Thyroid gland (tissue), 4 donors: ENCODE measurements at regions not wholly inside any gene's neighbourhood (a gene's known extent, or its start where the extent isn't known, plus 50 kb on each side); places are given as distances from the start of the nearest gene placed in this dataset.

Source experiments
- DNase-seq, 2 donors: peaks; one replicate each; pipeline ENCODE4 v3.0.0-alpha.2; 2019
- H3K27ac ChIP-seq, 3 donors: fragments of 200-600 bp; sonication (generic); 1 replicate in 2 of 3; 2 replicates in 1 of 3; pipeline ENCODE4 v1.5.1; 2016 to 2019; ENCODE audit warnings: mild to moderate bottlenecking in 1 of 3, moderate library complexity in 1 of 3
- H3K27me3 ChIP-seq: fragments of 200-600 bp; sonication (generic); one replicate; pipeline ENCODE4 v1.5.1; 2019
- H3K36me3 ChIP-seq, 2 donors: fragments of 200-600 bp; sonication (generic); one replicate each; pipeline ENCODE4 v1.5.1; 2016 to 2019
- H3K4me1 ChIP-seq, 2 donors: fragments of 200-600 bp; sonication (generic); one replicate each; pipeline ENCODE4 v1.5.1; 2017 to 2019
- H3K4me3 ChIP-seq, 3 donors: fragments of 200-600 bp; sonication (generic); replicated peaks in 1 of 3; 1 replicate in 2 of 3; 2 replicates in 1 of 3; pipeline ENCODE4 v1.5.1; 2016; ENCODE audit warnings: mild to moderate bottlenecking in 1 of 3
- H3K9me3 ChIP-seq: fragments of 200-600 bp; sonication (generic); one replicate; pipeline ENCODE4 v1.5.1; 2017
- POLR2A ChIP-seq, 2 donors: fragments of 450-650 bp; IDR thresholded peaks; one replicate each; pipeline ENCODE4 v1.6.1; 2017; ENCODE audit warnings: antibody characterized with exemption in 2 of 2, mild to moderate bottlenecking in 2 of 2, moderate library complexity in 1 of 2
- WGBS, 2 donors: methylation state at CpG; one replicate each; pipeline ENCODE4 v1.1.5; 2017; 5-methylcytosine and 5-hydroxymethylcytosine counted together
- intact Hi-C: fragments of 100-400 bp; cut with DNase I; formaldehyde crosslinking; loops from one replicate; pipeline ENCODE4 v1.15.1; 2023
- TF ChIP-seq, protein P1 (sequence below), 6 experiments: fragments of 200-600 bp in 3 of 6; fragments of 450-650 bp in 3 of 6; sonication (generic) in 3 of 6; IDR thresholded peaks; one replicate each; pipeline ENCODE4 v1.5.1; 2016 to 2019; ENCODE audit warnings: antibody characterized with exemption in 6 of 6, mild to moderate bottlenecking in 2 of 6, inconsistent platforms in 1 of 6, moderate library complexity in 1 of 6

DNA sequence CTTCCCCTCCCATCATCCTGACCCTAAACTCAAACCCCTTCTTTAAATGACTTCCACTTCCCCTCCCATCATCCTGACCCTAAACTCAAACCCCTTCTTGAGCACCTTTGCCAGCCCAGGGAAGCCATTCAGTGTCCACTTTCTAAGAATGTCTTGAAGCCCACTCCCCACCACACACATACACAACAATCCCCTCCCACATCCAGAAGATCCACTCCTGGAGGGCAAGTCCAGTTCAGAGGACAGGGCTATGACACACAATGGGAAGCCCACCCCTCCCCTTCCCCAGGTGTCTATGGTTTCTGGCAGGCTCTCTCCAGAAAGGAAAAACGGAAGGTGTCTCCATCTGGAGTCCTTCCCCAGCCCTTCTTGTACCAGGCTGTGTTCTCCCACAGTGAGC is 117.1 kb downstream of the KCNA5 start:
- no peak overlapping the region for H3K4me3 ChIP-seq
- no peak for TF ChIP-seq POLR2A (IDR thresholded peaks at IDR 0.05)
- TF ChIP-seq, protein P1, sequence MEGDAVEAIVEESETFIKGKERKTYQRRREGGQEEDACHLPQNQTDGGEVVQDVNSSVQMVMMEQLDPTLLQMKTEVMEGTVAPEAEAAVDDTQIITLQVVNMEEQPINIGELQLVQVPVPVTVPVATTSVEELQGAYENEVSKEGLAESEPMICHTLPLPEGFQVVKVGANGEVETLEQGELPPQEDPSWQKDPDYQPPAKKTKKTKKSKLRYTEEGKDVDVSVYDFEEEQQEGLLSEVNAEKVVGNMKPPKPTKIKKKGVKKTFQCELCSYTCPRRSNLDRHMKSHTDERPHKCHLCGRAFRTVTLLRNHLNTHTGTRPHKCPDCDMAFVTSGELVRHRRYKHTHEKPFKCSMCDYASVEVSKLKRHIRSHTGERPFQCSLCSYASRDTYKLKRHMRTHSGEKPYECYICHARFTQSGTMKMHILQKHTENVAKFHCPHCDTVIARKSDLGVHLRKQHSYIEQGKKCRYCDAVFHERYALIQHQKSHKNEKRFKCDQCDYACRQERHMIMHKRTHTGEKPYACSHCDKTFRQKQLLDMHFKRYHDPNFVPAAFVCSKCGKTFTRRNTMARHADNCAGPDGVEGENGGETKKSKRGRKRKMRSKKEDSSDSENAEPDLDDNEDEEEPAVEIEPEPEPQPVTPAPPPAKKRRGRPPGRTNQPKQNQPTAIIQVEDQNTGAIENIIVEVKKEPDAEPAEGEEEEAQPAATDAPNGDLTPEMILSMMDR (IDR thresholded peaks at IDR 0.05), result no peak
- no peaks in the 10 kb centered on the region for H3K27me3 ChIP-seq
- H3K27ac ChIP-seq, result no peak overlapping the region
- no peaks in the 10 kb centered on the region for H3K4me1 ChIP-seq
- no peaks in the 10 kb centered on the region for H3K36me3 ChIP-seq
- 82% methylated on average over 1 of the region's 1 CpG; no CpG with 5 or more reads in 1 of the 2 donors for WGBS, 2 donors
- no peak for DNase-seq
- intact Hi-C loops, result no loop called here
- no peaks in the 10 kb centered on the region for H3K9me3 ChIP-seq

DNA sequence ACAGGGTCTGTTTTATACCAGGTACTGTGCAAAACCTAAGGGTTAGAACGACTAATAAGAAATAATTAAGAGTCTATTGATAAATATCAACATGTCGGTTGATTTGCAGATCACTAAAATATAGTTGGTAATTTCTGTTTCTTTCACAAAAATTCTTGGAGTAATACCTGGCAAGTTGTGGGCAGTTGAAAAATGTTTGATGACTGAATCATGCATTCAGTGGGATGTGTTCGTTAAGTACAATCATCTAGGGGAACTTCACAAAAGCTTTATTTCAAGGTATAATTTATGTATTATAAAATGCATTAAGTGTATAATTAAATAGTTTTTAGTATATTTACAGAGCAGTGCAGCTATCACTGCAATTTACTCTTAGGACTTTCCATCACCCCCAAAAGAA is 120.0 kb downstream of the KCNA5 start:
- H3K27ac ChIP-seq, result no peak overlapping the region
- H3K27me3 ChIP-seq, result no peaks in the 10 kb centered on the region
- DNase-seq, result no peak
- H3K9me3 ChIP-seq, result no peaks in the 10 kb centered on the region
- intact Hi-C loops, result no loop called here
- 90 to 91% methylated on average over 3 of the region's 3 CpGs for WGBS, 2 donors
- no peak overlapping the region for H3K4me3 ChIP-seq
- H3K36me3 ChIP-seq, result no peaks in the 10 kb centered on the region
- H3K4me1 ChIP-seq, result no peaks in the 10 kb centered on the region
- TF ChIP-seq, protein P1 (IDR thresholded peaks at IDR 0.05), result no peak
- no peak for TF ChIP-seq POLR2A (IDR thresholded peaks at IDR 0.05)

DNA sequence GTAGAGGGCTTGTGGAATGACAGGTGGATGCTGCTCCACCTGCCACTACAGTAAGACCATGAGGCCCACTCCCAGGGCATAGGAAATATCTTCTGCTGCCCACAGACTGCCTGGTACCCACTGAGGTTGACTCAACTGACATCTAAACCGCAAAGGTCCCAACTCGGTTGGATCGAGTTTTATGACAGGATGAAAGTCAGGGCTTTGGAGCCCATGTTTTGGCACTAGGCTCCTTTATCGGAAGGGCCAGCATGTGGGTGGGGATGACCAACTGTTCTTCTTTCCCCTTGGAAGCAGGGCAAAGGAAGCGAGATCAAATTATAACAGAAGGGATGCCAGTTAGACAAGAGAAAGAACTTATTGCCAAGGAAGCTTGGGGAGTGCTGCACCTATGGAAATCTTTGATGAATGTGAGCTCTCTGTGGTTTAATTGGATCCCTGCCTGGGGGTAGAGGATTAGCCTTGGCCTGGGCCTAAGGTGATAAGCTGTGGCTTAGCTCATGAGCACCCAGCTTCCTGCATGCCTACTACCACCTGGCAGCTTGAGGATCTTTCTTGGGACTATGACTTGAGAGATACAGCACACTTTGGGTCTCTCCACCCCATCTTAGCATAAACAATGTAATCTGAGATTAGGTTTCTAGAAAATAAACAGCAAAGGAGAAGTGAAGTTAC is 121.8 kb downstream of the KCNA5 start:
- WGBS, 2 donors, result 83 to 96% methylated on average over 5 of the region's 5 CpGs
- H3K9me3 ChIP-seq, result no peaks in the 10 kb centered on the region
- DNase-seq, result no peak
- H3K4me3 ChIP-seq, result no peak overlapping the region
- no peaks in the 10 kb centered on the region for H3K27me3 ChIP-seq
- H3K4me1 ChIP-seq, result no peaks in the 10 kb centered on the region
- no peak overlapping the region for H3K27ac ChIP-seq
- TF ChIP-seq POLR2A (IDR thresholded peaks at IDR 0.05), result no peak
- TF ChIP-seq, protein P1 (IDR thresholded peaks at IDR 0.05), result no peak
- no peaks in the 10 kb centered on the region for H3K36me3 ChIP-seq
- intact Hi-C loops, result no loop called here

DNA sequence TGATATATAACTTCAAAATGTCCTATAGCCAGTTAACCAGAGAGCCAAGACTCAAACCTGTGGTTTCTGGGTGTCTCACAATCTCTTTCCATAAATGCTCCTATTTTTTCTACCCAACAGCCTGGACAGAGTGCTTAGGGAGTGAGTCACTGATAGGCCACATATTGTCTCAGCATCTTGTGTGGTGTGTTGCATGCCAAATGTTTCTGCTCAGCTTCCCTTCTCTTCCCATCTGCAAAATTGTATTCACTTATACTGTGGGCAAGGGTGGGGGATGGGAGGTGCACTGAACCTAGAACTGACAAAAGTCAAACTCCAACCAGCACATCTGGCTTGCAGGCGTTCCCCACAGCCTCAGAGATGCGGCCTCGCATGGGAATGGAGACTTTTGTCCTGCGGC is 123.3 kb downstream of the KCNA5 start:
- Histone ChIP-seq H3K36me3 (no peaks in the 10 kb centered on the region), H3K4me1 (no peaks in the 10 kb centered on the region), H3K27ac (no peak overlapping the region), H3K27me3 (no peaks in the 10 kb centered on the region), H3K9me3 (no peaks in the 10 kb centered on the region), H3K4me3 (no peak overlapping the region)
- DNase-seq, result no peak
- 86 to 88% methylated on average over 4 of the region's 4 CpGs for WGBS, 2 donors
- intact Hi-C loops, result no loop called here
- TF ChIP-seq POLR2A (IDR thresholded peaks at IDR 0.05), result no peak
- TF ChIP-seq, protein P1 (IDR thresholded peaks at IDR 0.05), result no peak

DNA sequence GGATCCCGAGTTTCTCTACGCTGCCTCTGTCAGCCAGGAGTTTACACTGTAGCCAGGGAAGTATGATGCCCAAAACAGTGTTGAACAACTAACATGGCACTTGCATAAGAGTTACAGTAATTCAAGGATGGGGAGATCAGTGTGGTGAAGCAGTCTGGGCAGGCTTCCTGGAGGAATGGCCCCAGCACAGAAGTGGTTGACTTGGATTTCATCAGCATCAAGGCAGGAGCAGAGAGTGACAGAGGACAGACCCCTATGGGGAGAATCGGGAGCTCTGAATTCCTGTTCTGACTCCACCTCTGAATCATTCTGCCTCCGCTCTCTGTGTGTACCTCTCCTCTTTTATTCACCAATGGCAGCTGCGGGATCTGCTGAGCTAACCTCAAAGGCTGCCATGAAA is 124.5 kb downstream of the KCNA5 start:
- Histone ChIP-seq H3K4me3 (no peak overlapping the region), H3K27ac (no peak overlapping the region), H3K4me1 (no peaks in the 10 kb centered on the region), H3K36me3 (no peaks in the 10 kb centered on the region), H3K9me3 (no peaks in the 10 kb centered on the region), H3K27me3 (no peaks in the 10 kb centered on the region)
- WGBS, 2 donors, result 84 to 85% methylated on average over 5 of the region's 5 CpGs
- DNase-seq, result no peak
- intact Hi-C loops, result no loop called here
- TF ChIP-seq, protein P1 (IDR thresholded peaks at IDR 0.05), result no peak
